Adrenal gland (tissue), 9 donors: ENCODE measurements at regions not wholly inside any gene's neighbourhood (a gene's known extent, or its start where the extent isn't known, plus 50 kb on each side); places are given as distances from the start of the nearest gene placed in this dataset.

Experiments used
- DNase-seq, 7 donors: peaks; one replicate each; pipeline ENCODE4 v3.0.0-alpha.2; 2019 to 2020
- H3K27ac ChIP-seq, 5 donors: fragments of 200-600 bp; sonication (generic) in 4 of 5; 1 replicate in 3 of 5; 2 replicates in 2 of 5; pipeline versions ENCODE4 v1.5.1 to v1.8.0; 2016 to 2020; ENCODE audit warnings: mild to moderate bottlenecking in 1 of 5
- H3K27me3 ChIP-seq: fragments of 200-600 bp; 2 replicates; pipeline ENCODE4 v1.8.0; 2021
- H3K36me3 ChIP-seq, 2 donors: fragments of 200-600 bp; replicated peaks in 1 of 2; 1 replicate in 1 of 2; 2 replicates in 1 of 2; pipeline versions ENCODE4 v1.5.1 to v1.8.0; 2018 to 2022
- H3K4me1 ChIP-seq, 2 donors: fragments of 200-600 bp; replicated peaks in 1 of 2; 1 replicate in 1 of 2; 2 replicates in 1 of 2; pipeline versions ENCODE4 v1.5.1 to v1.8.0; 2018 to 2021
- H3K4me3 ChIP-seq, 4 donors: fragments of 200-600 bp; sonication (generic) in 3 of 4; one replicate each; pipeline ENCODE4 v1.5.1; 2016 to 2018
- H3K9me3 ChIP-seq, 3 donors: fragments of 200-600 bp; sonication (generic) in 1 of 3; replicated peaks in 1 of 3; 1 replicate in 2 of 3; 2 replicates in 1 of 3; pipeline versions ENCODE4 v1.5.1 to v1.8.0; 2016 to 2021
- CTCF ChIP-seq, 6 experiments: fragments of 450-650 bp in 4 of 6; fragments of 200-600 bp in 2 of 6; sonication (generic) in 1 of 6; IDR thresholded peaks; 1 replicate in 5 of 6; 2 replicates in 1 of 6; pipeline versions ENCODE4 v1.5.1 to v1.8.0; 2016 to 2021; ENCODE audit warnings: antibody characterized with exemption in 6 of 6, mild to moderate bottlenecking in 2 of 6, moderate library complexity in 1 of 6
- POLR2A ChIP-seq, 2 donors: fragments of 450-650 bp; IDR thresholded peaks; one replicate each; pipeline ENCODE4 v1.6.1; 2017; ENCODE audit warnings: antibody characterized with exemption in 2 of 2, mild to moderate bottlenecking in 2 of 2, moderate library complexity in 1 of 2
- WGBS, 4 donors: extraction: QIAGEN DNeasy Blood & Tissue Kit in 2 of 4; methylation state at CpG; one replicate each; pipeline versions ENCODE4 v1.1.5 to v1.1.7; 2013 to 2017; 5-methylcytosine and 5-hydroxymethylcytosine counted together
- intact Hi-C, 2 donors: fragments of 100-400 bp; cut with DNase I; formaldehyde crosslinking; loops; one replicate each; pipeline versions ENCODE4 v1.14.1 to v1.15.0; 2022 to 2023
- donor health status: healthy with polysubstance abuse.
- donor health status: Bipolar disorder and iron deficiency.
- donor health status: DM: yes; HTN: yes; CAD: no.
- donor health status: DM: no; HTN: no; CAD: no.
- donor health status: DM: no; HTN: no; CAD: no.

- no peaks in the 10 kb centered on the region for H3K27me3 ChIP-seq
- H3K4me1 ChIP-seq: no peaks in the 10 kb centered on the region
- intact Hi-C loops: no loop called here
- no peak for DNase-seq
- WGBS, 4 donors: 79 to 88% (median 87%) methylated on average over 2 of the region's 2 CpGs
- no peaks in the 10 kb centered on the region for H3K9me3 ChIP-seq
- no peak overlapping the region for H3K27ac ChIP-seq
- no peak overlapping the region for H3K4me3 ChIP-seq
- no peaks in the 10 kb centered on the region for H3K36me3 ChIP-seq
- TF ChIP-seq POLR2A (IDR thresholded peaks at IDR 0.05) (no peak), CTCF (IDR thresholded peaks at IDR 0.05) (no peak)
Observed at GRCh38 chr10:36301139-36301538, 659.0 kb upstream of the FZD8 start.

- Histone ChIP-seq H3K36me3 (no peaks in the 10 kb centered on the region), H3K27me3 (no peaks in the 10 kb centered on the region), H3K4me3 (no peak overlapping the region), H3K9me3 (no peaks in the 10 kb centered on the region), H3K27ac (no peak overlapping the region), H3K4me1 (no peaks in the 10 kb centered on the region)
- intact Hi-C loops: no loop called here
- DNase-seq: no peak
- 91 to 96% (median 94%) methylated on average over 14 of the region's 14 CpGs for WGBS, 4 donors
- TF ChIP-seq CTCF (IDR thresholded peaks at IDR 0.05): no peak
- TF ChIP-seq POLR2A (IDR thresholded peaks at IDR 0.05): no peak
Observed at GRCh38 chr10:36283827-36284226, 641.7 kb upstream of the FZD8 start.

- H3K27me3 ChIP-seq: no peaks in the 10 kb centered on the region
- TF ChIP-seq CTCF (IDR thresholded peaks at IDR 0.05): no peak
- TF ChIP-seq POLR2A (IDR thresholded peaks at IDR 0.05): no peak
- no peak overlapping the region for H3K4me3 ChIP-seq
- WGBS, 4 donors: 34 to 57% (median 50%) methylated on average over 3 of the region's 3 CpGs
- intact Hi-C loops: no loop called here
- DNase-seq: no peak
- H3K36me3 ChIP-seq: no peaks in the 10 kb centered on the region
- H3K9me3 ChIP-seq: no peaks in the 10 kb centered on the region
- no peak overlapping the region for H3K27ac ChIP-seq
- H3K4me1 ChIP-seq: no peaks in the 10 kb centered on the region
Observed at GRCh38 chr10:36281831-36282331, 639.8 kb upstream of the FZD8 start.

- Histone ChIP-seq H3K9me3 (no peaks in the 10 kb centered on the region), H3K4me3 (no peak overlapping the region), H3K27me3 (no peaks in the 10 kb centered on the region), H3K4me1 (no peaks in the 10 kb centered on the region), H3K36me3 (no peaks in the 10 kb centered on the region), H3K27ac (no peak overlapping the region)
- 93 to 96% (median 96%) methylated on average over 9 to 11 of the region's 11 CpGs for WGBS, 4 donors
- intact Hi-C loops: no loop called here
- DNase-seq: no peak
- no peak for TF ChIP-seq POLR2A (IDR thresholded peaks at IDR 0.05)
- TF ChIP-seq CTCF (IDR thresholded peaks at IDR 0.05): no peak
Observed at GRCh38 chr10:36280890-36281499, 638.9 kb upstream of the FZD8 start.
